NCI-H2107 treated with DMSO at 0.1 percent for 48 hours (cell line): ENCODE measurements at regions not wholly inside any gene's neighbourhood (a gene's known extent, or its start where the extent isn't known, plus 50 kb on each side); places are given as distances from the start of the nearest gene placed in this dataset.
A peak's percentile ranks its signal among the peaks of the same experiment; 100 is the strongest.

ENCODE experiments used
- DNase-seq: peaks from one replicate; lab custom pipeline; 2025; ENCODE audit not compliant: unreplicated experiment; lab: John Stamatoyannopoulos, UW

- DNase-seq: no peak
Measured at GRCh38 chr11:69904161-69904973, 85.2 kb upstream of the FGF3 start.

- no peak for DNase-seq
Measured at GRCh38 chr11:69904974-69905535, 85.8 kb upstream of the FGF3 start.

GRCh38 chr11:69905611-69906452 is 86.6 kb upstream of the FGF3 start:
- no peak for DNase-seq

- DNase-seq: no peak
Measured at GRCh38 chr11:69906453-69906907, 87.3 kb upstream of the FGF3 start.

GRCh38 chr11:69907611-69908010 is 88.4 kb upstream of the FGF3 start:
- DNase-seq: no peak

- no peak for DNase-seq
Measured at GRCh38 chr11:69908511-69909220, 89.5 kb upstream of the FGF3 start.

GRCh38 chr11:69909561-69910518 is 90.6 kb upstream of the FGF3 start:
- no peak for DNase-seq

GRCh38 chr11:69910519-69911309 is 91.5 kb upstream of the FGF3 start:
- DNase-seq: no peak

GRCh38 chr11:69911310-69912160 is 92.3 kb upstream of the FGF3 start:
- DNase-seq: no peak

- DNase-seq: no peak
Measured at GRCh38 chr11:69912161-69912910, 93.1 kb upstream of the FGF3 start.

- DNase-seq: no peak
Measured at GRCh38 chr11:69912911-69913451, 93.8 kb upstream of the FGF3 start.

- DNase-seq: no peak
Measured at GRCh38 chr11:69913591-69914285, 94.5 kb upstream of the FGF3 start.

GRCh38 chr11:69914286-69915150 is 95.3 kb upstream of the FGF3 start:
- no peak for DNase-seq

GRCh38 chr11:69915151-69915500 is 95.9 kb upstream of the FGF3 start:
- no peak for DNase-seq

GRCh38 chr11:69915501-69916250 is 96.5 kb upstream of the FGF3 start:
- DNase-seq: peak; percentile 46
